Vagina (tissue), 2 donors: ENCODE measurements at regions not wholly inside any gene's neighbourhood (a gene's known extent, or its start where the extent isn't known, plus 50 kb on each side); places are given as distances from the start of the nearest gene placed in this dataset.

Experiments used
- CTCF ChIP-seq, 3 experiments: fragments of 450-650 bp in 2 of 3; fragments of 200-600 bp in 1 of 3; sonication (generic) in 1 of 3; IDR thresholded peaks; one replicate each; pipeline ENCODE4 v1.5.1; 2017 to 2019; ENCODE audit warnings: antibody characterized with exemption in 3 of 3, mild to moderate bottlenecking in 2 of 3, moderate library complexity in 2 of 3
- POLR2A ChIP-seq, 2 donors: fragments of 450-650 bp; IDR thresholded peaks; one replicate each; pipeline ENCODE4 v1.6.1; 2017; ENCODE audit warnings: antibody characterized with exemption in 2 of 2, mild to moderate bottlenecking in 2 of 2, moderate library complexity in 2 of 2
- POLR2AphosphoS5 ChIP-seq, 2 donors: sonication (generic); formaldehyde crosslinking; IDR thresholded peaks; one replicate each; pipeline ENCODE4 v1.9.0; 2017; ENCODE audit warnings: antibody characterized with exemption in 2 of 2, mild to moderate bottlenecking in 2 of 2, low read depth in 1 of 2; ENCODE audit not compliant: insufficient read depth in 1 of 2

GRCh38 chr5:86115164-86115563 is 502.6 kb upstream of the COX7C start:
- TF ChIP-seq POLR2A (IDR thresholded peaks at IDR 0.05) (no peak), CTCF (IDR thresholded peaks at IDR 0.05) (no peak), POLR2AphosphoS5 (IDR thresholded peaks at IDR 0.05; ENCODE audit: insufficient read depth in 1 of 2, low read depth in 1 of 2) (no peak)
